B cell (primary cell): ENCODE measurements at regions not wholly inside any gene's neighbourhood (a gene's known extent, or its start where the extent isn't known, plus 50 kb on each side); places are given as distances from the start of the nearest gene placed in this dataset.

ENCODE experiments used
- CTCF ChIP-seq: fragments of 200-600 bp; IDR thresholded peaks from one replicate; pipeline ENCODE4 v1.8.0; 2022; ENCODE audit warnings: antibody characterized with exemption, mild to moderate bottlenecking
- EZH2 ChIP-seq: IDR thresholded peaks from 2 replicates; pipeline ENCODE4 v1.6.1; 2012; ENCODE audit warnings: borderline replicate concordance, low read depth, mild to moderate bottlenecking, moderate library complexity, low read length; ENCODE audit not compliant: insufficient read depth, poor library complexity, severe bottlenecking

- TF ChIP-seq CTCF: no peak
- no peak for TF ChIP-seq EZH2
These were observed 107.4 kb upstream of the LARP1 start for GRCh38 chr5:154647761-154648145.
